Loucy (cell line): ENCODE measurements at regions not wholly inside any gene's neighbourhood (a gene's known extent, or its start where the extent isn't known, plus 50 kb on each side); places are given as distances from the start of the nearest gene placed in this dataset.

Experiments used
- H2AFZ ChIP-seq: fragments of 200-600 bp; sonication (generic); 2 replicates; pipeline ENCODE4 v1.6.0; 2016; ENCODE audit warnings: antibody characterized with exemption, mild to moderate bottlenecking, low read length, moderate library complexity
- H3F3A ChIP-seq: fragments of 200-600 bp; 2 replicates; pipeline ENCODE4 v1.6.0; 2016; ENCODE audit warnings: antibody characterized with exemption, low read depth, mild to moderate bottlenecking
- H3K27me3 ChIP-seq: fragments of 200-600 bp; sonication (generic); 2 replicates; pipeline ENCODE4 v1.6.1; 2014; ENCODE audit warnings: low read length, mild to moderate bottlenecking; ENCODE audit not compliant: insufficient read depth, poor library complexity, severe bottlenecking
- H3K36me3 ChIP-seq: fragments of 200-600 bp; sonication (generic); 2 replicates; pipeline ENCODE4 v1.6.1; 2016; ENCODE audit warnings: low read length; ENCODE audit not compliant: insufficient read depth
- H3K4me1 ChIP-seq: fragments of 200-600 bp; sonication (generic); 2 replicates; pipeline ENCODE4 v1.5.1; 2014; ENCODE audit warnings: low read length, mild to moderate bottlenecking; ENCODE audit not compliant: insufficient read depth, poor library complexity, severe bottlenecking
- H3K4me2 ChIP-seq: fragments of 200-600 bp; sonication (generic); 2 replicates; pipeline ENCODE4 v1.6.0; 2014; ENCODE audit warnings: antibody characterized with exemption, low read length, low read depth, mild to moderate bottlenecking; ENCODE audit not compliant: poor library complexity, severe bottlenecking
- H3K4me3 ChIP-seq: fragments of 200-600 bp; sonication (generic); 2 replicates; pipeline ENCODE4 v1.5.1; 2014; ENCODE audit warnings: low read length, mild to moderate bottlenecking, mixed read lengths; ENCODE audit not compliant: poor library complexity, severe bottlenecking
- H3K79me2 ChIP-seq: fragments of 200-600 bp; sonication (generic); 2 replicates; pipeline ENCODE4 v1.6.1; 2014; ENCODE audit warnings: low read length; ENCODE audit not compliant: insufficient read depth
- H3K9ac ChIP-seq: fragments of 200-600 bp; sonication (generic); 2 replicates; pipeline ENCODE4 v1.6.0; 2014; ENCODE audit warnings: mild to moderate bottlenecking, low read depth, low read length, moderate library complexity; ENCODE audit not compliant: poor library complexity, severe bottlenecking
- H3K9me2 ChIP-seq: fragments of 200-600 bp; sonication (generic); replicated peaks from 2 replicates; pipeline ENCODE4 v1.6.1; 2016; ENCODE audit warnings: low read depth, low read length, mixed read lengths
- H3K9me3 ChIP-seq: fragments of 200-600 bp; sonication (generic); 2 replicates; pipeline ENCODE4 v1.6.1; 2014; ENCODE audit warnings: mild to moderate bottlenecking, antibody characterized with exemption, low read length, low read depth; ENCODE audit not compliant: insufficient read depth
- H4K20me1 ChIP-seq: fragments of 200-600 bp; sonication (generic); 2 replicates; pipeline ENCODE4 v1.6.0; 2014; ENCODE audit warnings: antibody characterized with exemption, low read length, mild to moderate bottlenecking; ENCODE audit not compliant: insufficient read depth, poor library complexity, severe bottlenecking
- CTCF ChIP-seq: fragments of 200-600 bp; sonication (generic); conservative IDR thresholded peaks from 2 replicates; pipeline ENCODE4 v1.5.1; 2014; ENCODE audit warnings: mild to moderate bottlenecking, antibody characterized with exemption, low read length
- EZH2phosphoT487 ChIP-seq: fragments of 200-600 bp; IDR thresholded peaks from 2 replicates; pipeline ENCODE4 v1.6.1; 2018; ENCODE audit warnings: antibody characterized with exemption, mild to moderate bottlenecking, moderate library complexity, borderline replicate concordance

- Histone ChIP-seq H3K9me2 (no peaks in the 10 kb centered on the region), H3F3A (no peaks in the 10 kb centered on the region), H3K4me1 (no peaks in the 10 kb centered on the region), H3K9me3 (peaks cover 3% of the 10 kb centered on the region; the same call in 1 of the 2 replicates), H2AFZ (no peak overlapping the region), H3K4me3 (no peak overlapping the region), H4K20me1 (no peaks in the 10 kb centered on the region), H3K27me3 (no peaks in the 10 kb centered on the region), H3K79me2 (no peaks in the 10 kb centered on the region), H3K36me3 (no peaks in the 10 kb centered on the region), H3K4me2 (no peak overlapping the region), H3K9ac (no peak overlapping the region)
- TF ChIP-seq EZH2phosphoT487 (no peak), CTCF (no peak)
These were observed 64.5 kb downstream of the FZD10 start for GRCh38 chr12:130226771-130227170.

- Histone ChIP-seq H3K36me3 (no peaks in the 10 kb centered on the region), H3K4me3 (no peak overlapping the region), H3K4me2 (no peak overlapping the region), H3K27me3 (no peaks in the 10 kb centered on the region), H3F3A (no peaks in the 10 kb centered on the region), H3K9me3 (peaks cover 3% of the 10 kb centered on the region; the same call in 1 of the 2 replicates), H3K79me2 (no peaks in the 10 kb centered on the region), H4K20me1 (no peaks in the 10 kb centered on the region), H3K9me2 (no peaks in the 10 kb centered on the region), H3K9ac (no peak overlapping the region), H3K4me1 (no peaks in the 10 kb centered on the region), H2AFZ (no peak overlapping the region)
- TF ChIP-seq EZH2phosphoT487: no peak
- no peak for TF ChIP-seq CTCF
These were observed 65.4 kb downstream of the FZD10 start for GRCh38 chr12:130227641-130228040.

GRCh38 chr12:130236446-130236845, 74.2 kb downstream of the FZD10 start:
- Histone ChIP-seq H4K20me1 (no peaks in the 10 kb centered on the region), H3K9me3 (no peaks in the 10 kb centered on the region), H3K79me2 (no peaks in the 10 kb centered on the region), H3F3A (no peaks in the 10 kb centered on the region), H3K4me3 (no peak overlapping the region), H3K36me3 (no peaks in the 10 kb centered on the region), H3K9ac (no peak overlapping the region), H3K27me3 (no peaks in the 10 kb centered on the region), H2AFZ (no peak overlapping the region), H3K4me2 (no peak overlapping the region), H3K4me1 (no peaks in the 10 kb centered on the region), H3K9me2 (no peaks in the 10 kb centered on the region)
- no peak for TF ChIP-seq EZH2phosphoT487
- TF ChIP-seq CTCF: no peak
